PC-9 (cell line): ENCODE measurements at regions not wholly inside any gene's neighbourhood (a gene's known extent, or its start where the extent isn't known, plus 50 kb on each side); places are given as distances from the start of the nearest gene placed in this dataset.

Experiments used
- CTCF ChIP-seq: fragments of 200-600 bp; sonication (generic); conservative IDR thresholded peaks from 2 replicates; pipeline ENCODE4 v1.6.1; 2017; ENCODE audit warnings: mixed run types, antibody characterized with exemption, mild to moderate bottlenecking, moderate library complexity
- EZH2 ChIP-seq: fragments of 200-600 bp; sonication (generic); IDR thresholded peaks from 2 replicates; pipeline ENCODE4 v1.8.0; 2017; ENCODE audit warnings: antibody characterized with exemption, low read depth

GRCh38 chr10:31720546-31720945, 208.1 kb downstream of the ARHGAP12 start:
- TF ChIP-seq CTCF (no peak), EZH2 (no peak)
